ENCODE measurements at regions not wholly inside any gene's neighbourhood (a gene's known extent, or its start where the extent isn't known, plus 50 kb on each side); places are given as distances from the start of the nearest gene placed in this dataset.

DNA sequence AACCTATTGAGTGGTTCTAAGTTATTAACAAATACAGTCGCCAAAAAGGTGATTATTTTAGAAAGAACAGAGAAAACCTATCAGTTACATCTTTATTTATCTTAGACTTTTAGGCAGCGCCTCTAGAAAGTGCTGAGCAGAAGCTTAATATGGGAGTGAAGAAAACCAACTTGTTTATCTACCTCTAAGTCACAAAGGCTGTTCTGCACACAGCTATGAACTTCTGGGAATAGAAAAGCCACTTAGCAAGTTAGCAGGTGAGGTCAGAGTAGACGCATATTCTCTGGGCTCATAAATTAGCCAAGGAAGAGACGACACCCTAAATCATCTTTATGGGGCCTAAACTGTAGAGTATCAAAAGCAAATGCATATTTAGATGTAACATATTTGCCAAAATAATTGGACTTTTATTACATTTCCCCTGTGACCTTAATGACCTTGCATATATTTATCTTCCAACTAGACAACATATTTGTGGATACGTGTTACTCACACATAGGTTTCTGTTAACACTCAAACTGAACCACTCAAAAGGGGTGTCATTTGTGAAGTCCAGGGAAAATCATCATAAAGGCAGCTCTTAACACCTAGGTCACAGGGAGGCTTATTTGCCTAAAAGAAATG is 267.1 kb downstream of the ADGB start:
- Histone ChIP-seq H2AFZ (ENCODE audit: low read length) (no peak overlapping the region), H3K36me3 (replicated peaks in 1 of 2; ENCODE audit: control insufficient read depth in 1 of 2, insufficient read depth in 2 of 2, low read length in 2 of 2) (no peaks in the 10 kb centered on the region), H3K4me2 (ENCODE audit: low read depth, low read length) (no peak overlapping the region), H4K20me1 (ENCODE audit: insufficient read depth, low read length) (no peaks in the 10 kb centered on the region), H3K4me1 (ENCODE audit: insufficient read depth, low read length) (no peaks in the 10 kb centered on the region), H3K27ac (ENCODE audit: extremely low read length, insufficient read depth, low read length) (no peak overlapping the region), H3K79me2 (ENCODE audit: insufficient read depth, low read length) (no peaks in the 10 kb centered on the region), H3K4me3 (replicated peaks in 1 of 3; ENCODE audit: insufficient read depth in 1 of 3, low read depth in 2 of 3, low read length in 3 of 3) (no peak overlapping the region), H3K9me3 (ENCODE audit: low read length) (no peaks in the 10 kb centered on the region), H3K9ac (ENCODE audit: insufficient read depth, low read depth, low read length) (no peak overlapping the region), H3K27me3 (ENCODE audit: control insufficient read depth in 1 of 2, insufficient read depth in 2 of 2, low read length in 2 of 2) (no peaks in the 10 kb centered on the region; a peak in 1 of 5 replicates)
- WGBS (ENCODE audit: low lambda C conversion rate) = 56% methylated on average over 5 of the region's 5 CpGs
- intact Hi-C loops (cut with micrococcal nuclease; ENCODE audit: unreplicated experiment) = no loop called here
- POLR2A ChIA-PET = no interaction called here
- CTCF ChIA-PET (ENCODE audit: low intra/inter-chr PET ratio, low total read pairs) = no interaction called here
- in situ Hi-C loops (cut with HindIII; ENCODE audit: extremely low pct_ligation_motif_present, low pct_unique_long_range_greater_than_20kb) = loop anchor here (25.0 kb wide), 1 partner anchor 1296 kb away; no protein-coding TSS in a partner anchor
- ATAC-seq (no peak), FAIRE-seq (peak; percentile 18), DNase-seq (ENCODE audit: low spot score) (no peak)
- BruUV-seq (replicated peaks) = no TSS peak
- no peak for TF ChIP-seq ZSCAN21 (CRISPR knock-in tag; IDR thresholded peaks at IDR 0.05; ENCODE audit: borderline replicate concordance)
- TF ChIP-seq, protein P1, sequence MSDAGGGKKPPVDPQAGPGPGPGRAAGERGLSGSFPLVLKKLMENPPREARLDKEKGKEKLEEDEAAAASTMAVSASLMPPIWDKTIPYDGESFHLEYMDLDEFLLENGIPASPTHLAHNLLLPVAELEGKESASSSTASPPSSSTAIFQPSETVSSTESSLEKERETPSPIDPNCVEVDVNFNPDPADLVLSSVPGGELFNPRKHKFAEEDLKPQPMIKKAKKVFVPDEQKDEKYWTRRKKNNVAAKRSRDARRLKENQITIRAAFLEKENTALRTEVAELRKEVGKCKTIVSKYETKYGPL (CRISPR knock-in tag; IDR thresholded peaks at IDR 0.05) = no peak
- no peak for TF ChIP-seq ZNF136 (CRISPR knock-in tag; IDR thresholded peaks at IDR 0.05; ENCODE audit: low read depth)
- TF ChIP-seq, protein P2, sequence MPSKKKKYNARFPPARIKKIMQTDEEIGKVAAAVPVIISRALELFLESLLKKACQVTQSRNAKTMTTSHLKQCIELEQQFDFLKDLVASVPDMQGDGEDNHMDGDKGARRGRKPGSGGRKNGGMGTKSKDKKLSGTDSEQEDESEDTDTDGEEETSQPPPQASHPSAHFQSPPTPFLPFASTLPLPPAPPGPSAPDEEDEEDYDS (CRISPR knock-in tag; IDR thresholded peaks at IDR 0.05) = no peak
- TF ChIP-seq ZNF563 (CRISPR knock-in tag; IDR thresholded peaks at IDR 0.05) = no peak
- TF ChIP-seq ZNF121 (CRISPR knock-in tag; IDR thresholded peaks at IDR 0.05) = no peak
- TF ChIP-seq TOPORS (CRISPR knock-in tag; IDR thresholded peaks at IDR 0.05) = no peak
- TF ChIP-seq ZNF614 (CRISPR knock-in tag; IDR thresholded peaks at IDR 0.05; ENCODE audit: borderline replicate concordance) = no peak
